Suprapubic skin (tissue), 3 donors: ENCODE measurements at regions not wholly inside any gene's neighbourhood (a gene's known extent, or its start where the extent isn't known, plus 50 kb on each side); places are given as distances from the start of the nearest gene placed in this dataset.

Source experiments
- POLR2A ChIP-seq, 2 donors: fragments of 450-650 bp; IDR thresholded peaks; one replicate each; pipeline ENCODE4 v1.6.1; 2017; ENCODE audit warnings: antibody characterized with exemption in 2 of 2, mild to moderate bottlenecking in 2 of 2, moderate library complexity in 2 of 2
- TF ChIP-seq, protein P1 (sequence below), 2 donors: fragments of 200-600 bp in 1 of 2; fragments of 450-650 bp in 1 of 2; sonication (generic) in 1 of 2; IDR thresholded peaks; one replicate each; pipeline ENCODE4 v1.5.1; 2016 to 2019; ENCODE audit warnings: antibody characterized with exemption in 2 of 2, mild to moderate bottlenecking in 1 of 2, moderate library complexity in 1 of 2

DNA sequence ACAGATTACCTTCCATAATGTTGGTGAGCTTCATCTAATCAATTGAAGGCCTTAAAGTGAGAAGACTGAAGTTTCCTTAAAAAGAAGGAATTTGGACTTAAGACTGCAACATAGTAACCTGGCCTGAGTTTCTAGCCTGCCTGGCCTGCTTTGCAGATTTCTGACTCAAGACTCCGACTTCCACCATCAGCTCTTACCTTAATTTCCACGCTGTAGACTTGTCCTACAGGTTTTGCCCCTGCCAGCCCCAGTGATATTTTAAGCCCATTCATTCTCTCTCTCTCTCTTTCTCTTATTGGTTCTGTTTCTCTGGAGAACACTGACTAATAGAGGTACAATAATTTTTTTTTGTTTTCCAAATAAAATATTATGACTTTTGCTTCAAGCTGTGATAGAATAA lies 862.3 kb upstream of the GHITM start:
- TF ChIP-seq, protein P1, sequence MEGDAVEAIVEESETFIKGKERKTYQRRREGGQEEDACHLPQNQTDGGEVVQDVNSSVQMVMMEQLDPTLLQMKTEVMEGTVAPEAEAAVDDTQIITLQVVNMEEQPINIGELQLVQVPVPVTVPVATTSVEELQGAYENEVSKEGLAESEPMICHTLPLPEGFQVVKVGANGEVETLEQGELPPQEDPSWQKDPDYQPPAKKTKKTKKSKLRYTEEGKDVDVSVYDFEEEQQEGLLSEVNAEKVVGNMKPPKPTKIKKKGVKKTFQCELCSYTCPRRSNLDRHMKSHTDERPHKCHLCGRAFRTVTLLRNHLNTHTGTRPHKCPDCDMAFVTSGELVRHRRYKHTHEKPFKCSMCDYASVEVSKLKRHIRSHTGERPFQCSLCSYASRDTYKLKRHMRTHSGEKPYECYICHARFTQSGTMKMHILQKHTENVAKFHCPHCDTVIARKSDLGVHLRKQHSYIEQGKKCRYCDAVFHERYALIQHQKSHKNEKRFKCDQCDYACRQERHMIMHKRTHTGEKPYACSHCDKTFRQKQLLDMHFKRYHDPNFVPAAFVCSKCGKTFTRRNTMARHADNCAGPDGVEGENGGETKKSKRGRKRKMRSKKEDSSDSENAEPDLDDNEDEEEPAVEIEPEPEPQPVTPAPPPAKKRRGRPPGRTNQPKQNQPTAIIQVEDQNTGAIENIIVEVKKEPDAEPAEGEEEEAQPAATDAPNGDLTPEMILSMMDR (IDR thresholded peaks at IDR 0.05): no peak
- no peak for TF ChIP-seq POLR2A (IDR thresholded peaks at IDR 0.05)
